ENCODE measurements at regions not wholly inside any gene's neighbourhood (a gene's known extent, or its start where the extent isn't known, plus 50 kb on each side); places are given as distances from the start of the nearest gene placed in this dataset.

DNA sequence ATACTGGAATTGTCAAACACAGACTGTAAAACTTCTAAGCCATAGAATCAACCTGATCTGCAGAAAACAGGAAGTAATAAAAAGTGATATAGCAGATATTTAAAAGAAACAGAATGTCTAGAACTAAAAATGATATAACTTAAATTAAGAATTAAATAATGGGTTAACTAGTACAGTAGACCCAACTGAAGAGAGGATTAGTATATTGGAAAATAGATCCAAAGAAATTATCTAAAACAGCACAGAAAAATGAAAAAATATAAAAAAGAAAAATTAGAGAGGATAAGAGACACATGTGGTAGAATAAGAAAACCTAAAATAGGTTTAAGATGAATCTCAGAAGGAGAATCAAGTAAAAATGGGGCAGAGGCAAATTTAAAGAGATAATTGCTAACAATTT is 219.9 kb downstream of the SEMA6A start:
- no peak overlapping the region for H3K27ac Mint-ChIP-seq
- no peak overlapping the region for H3K9ac ChIP-seq (ENCODE audit: insufficient read depth, low read length, poor library complexity, severe bottlenecking)
- TF ChIP-seq, protein P1, sequence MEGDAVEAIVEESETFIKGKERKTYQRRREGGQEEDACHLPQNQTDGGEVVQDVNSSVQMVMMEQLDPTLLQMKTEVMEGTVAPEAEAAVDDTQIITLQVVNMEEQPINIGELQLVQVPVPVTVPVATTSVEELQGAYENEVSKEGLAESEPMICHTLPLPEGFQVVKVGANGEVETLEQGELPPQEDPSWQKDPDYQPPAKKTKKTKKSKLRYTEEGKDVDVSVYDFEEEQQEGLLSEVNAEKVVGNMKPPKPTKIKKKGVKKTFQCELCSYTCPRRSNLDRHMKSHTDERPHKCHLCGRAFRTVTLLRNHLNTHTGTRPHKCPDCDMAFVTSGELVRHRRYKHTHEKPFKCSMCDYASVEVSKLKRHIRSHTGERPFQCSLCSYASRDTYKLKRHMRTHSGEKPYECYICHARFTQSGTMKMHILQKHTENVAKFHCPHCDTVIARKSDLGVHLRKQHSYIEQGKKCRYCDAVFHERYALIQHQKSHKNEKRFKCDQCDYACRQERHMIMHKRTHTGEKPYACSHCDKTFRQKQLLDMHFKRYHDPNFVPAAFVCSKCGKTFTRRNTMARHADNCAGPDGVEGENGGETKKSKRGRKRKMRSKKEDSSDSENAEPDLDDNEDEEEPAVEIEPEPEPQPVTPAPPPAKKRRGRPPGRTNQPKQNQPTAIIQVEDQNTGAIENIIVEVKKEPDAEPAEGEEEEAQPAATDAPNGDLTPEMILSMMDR (IDR thresholded peaks at IDR 0.05) = no peak
- peaks cover 0 to 4% of the 10 kb centered on the region in 2 donors for H3K36me3 ChIP-seq (replicated peaks in 1 of 2; ENCODE audit: control insufficient read depth in 1 of 2, insufficient read depth in 2 of 2, low read length in 2 of 2)
- intact Hi-C loops (cut with micrococcal nuclease) = no loop called here
- H3K4me2 ChIP-seq (replicated peaks; ENCODE audit: extremely low read depth, low read length, poor library complexity, severe bottlenecking) = no peak overlapping the region
- H3K4me1 ChIP-seq (ENCODE audit: control insufficient read depth in 1 of 2, insufficient read depth in 2 of 2, low read length in 2 of 2) = peaks cover 14% of the 10 kb centered on the region in 2 donors
- no peak overlapping the region for H3K27ac ChIP-seq (ENCODE audit: low read depth in 1 of 2, low read length in 2 of 2)
- H3K27me3 Mint-ChIP-seq (ENCODE audit: low read depth in 3 of 3) = no peaks in the 10 kb centered on the region
- no peaks in the 10 kb centered on the region for H4K20me1 ChIP-seq (ENCODE audit: insufficient read depth, low read length)
- H3K9me3 ChIP-seq (replicated peaks in 1 of 2; ENCODE audit: control insufficient read depth in 1 of 2, insufficient read depth in 1 of 2, low read length in 2 of 2) = peaks cover 5 to 6% of the 10 kb centered on the region in 2 donors
- H3K4me3 ChIP-seq (replicated peaks in 1 of 3; ENCODE audit: low read depth in 2 of 3, low read length in 3 of 3) = no peak overlapping the region
- no peak overlapping the region for H3K4me3 Mint-ChIP-seq
- H3K36me3 Mint-ChIP-seq = peaks cover 7 to 16% of the 10 kb centered on the region in 2 donors
- DNase-seq = no peak
- no peaks in the 10 kb centered on the region for H3K27me3 ChIP-seq (ENCODE audit: control insufficient read depth in 2 of 2, insufficient read depth in 2 of 2, low read length in 2 of 2)
- H2AFZ ChIP-seq (ENCODE audit: insufficient read depth, low read depth, low read length, poor library complexity, severe bottlenecking) = no peak overlapping the region
- no peaks in the 10 kb centered on the region for H3K79me2 ChIP-seq (ENCODE audit: insufficient read depth, low read length)
- peaks cover 0 to 14% (median 8%) of the 10 kb centered on the region in 7 donors for H3K9me3 Mint-ChIP-seq
- peaks cover 19% of the 10 kb centered on the region for H3K4me1 Mint-ChIP-seq

DNA sequence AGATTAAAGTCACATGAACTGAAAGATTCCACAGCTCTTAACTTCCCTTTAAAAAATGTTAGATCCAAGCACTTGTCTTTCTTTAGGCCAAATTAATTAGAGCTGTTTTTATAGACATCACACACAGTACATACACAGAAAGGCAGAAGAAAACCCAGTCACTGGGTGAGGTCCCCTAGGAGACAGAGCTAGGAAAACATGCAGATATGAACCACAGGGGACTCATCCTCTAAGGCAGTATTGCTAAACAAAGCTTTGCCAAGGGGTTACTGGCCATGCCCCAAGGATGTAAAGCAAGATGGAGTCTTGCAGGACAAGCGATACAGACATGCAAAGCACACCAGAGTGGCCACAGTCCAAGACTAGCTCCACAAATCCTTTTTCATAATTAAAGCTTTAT is 227.0 kb downstream of the SEMA6A start:
- no peak overlapping the region for H2AFZ ChIP-seq (ENCODE audit: insufficient read depth, low read depth, low read length, poor library complexity, severe bottlenecking)
- intact Hi-C loops (cut with micrococcal nuclease) = no loop called here
- TF ChIP-seq, protein P1 (IDR thresholded peaks at IDR 0.05) = no peak
- H3K27ac Mint-ChIP-seq = no peak overlapping the region
- peaks cover 16 to 30% (median 23%) of the 10 kb centered on the region in 7 donors for H3K9me3 Mint-ChIP-seq
- H3K27me3 ChIP-seq (ENCODE audit: control insufficient read depth in 2 of 2, insufficient read depth in 2 of 2, low read length in 2 of 2) = no peaks in the 10 kb centered on the region
- peaks cover 8% of the 10 kb centered on the region for H3K4me1 Mint-ChIP-seq
- peaks cover 14 to 24% of the 10 kb centered on the region in 2 donors for H3K9me3 ChIP-seq (replicated peaks in 1 of 2; ENCODE audit: control insufficient read depth in 1 of 2, insufficient read depth in 1 of 2, low read length in 2 of 2)
- no peak overlapping the region for H3K4me3 ChIP-seq (replicated peaks in 1 of 3; ENCODE audit: low read depth in 2 of 3, low read length in 3 of 3)
- no peak overlapping the region for H3K4me2 ChIP-seq (replicated peaks; ENCODE audit: extremely low read depth, low read length, poor library complexity, severe bottlenecking)
- DNase-seq = no peak
- no CpG with 5 or more reads among the region's 1 CpG for WGBS (ENCODE audit: insufficient coverage)
- H3K36me3 Mint-ChIP-seq = peaks cover 18 to 25% of the 10 kb centered on the region in 2 donors
- H3K79me2 ChIP-seq (ENCODE audit: insufficient read depth, low read length) = no peaks in the 10 kb centered on the region
- no peaks in the 10 kb centered on the region for H4K20me1 ChIP-seq (ENCODE audit: insufficient read depth, low read length)
- peaks cover 0 to 14% of the 10 kb centered on the region in 2 donors for H3K36me3 ChIP-seq (replicated peaks in 1 of 2; ENCODE audit: control insufficient read depth in 1 of 2, insufficient read depth in 2 of 2, low read length in 2 of 2)
- peaks cover 0 to 2% (median 0%) of the 10 kb centered on the region in 3 donors for H3K27me3 Mint-ChIP-seq (ENCODE audit: low read depth in 3 of 3)
- no peak overlapping the region for H3K27ac ChIP-seq (ENCODE audit: low read depth in 1 of 2, low read length in 2 of 2)
- H3K4me1 ChIP-seq (ENCODE audit: control insufficient read depth in 1 of 2, insufficient read depth in 2 of 2, low read length in 2 of 2) = no peaks in the 10 kb centered on the region
- H3K9ac ChIP-seq (ENCODE audit: insufficient read depth, low read length, poor library complexity, severe bottlenecking) = no peak overlapping the region
- no peak overlapping the region for H3K4me3 Mint-ChIP-seq
